OCI-LY1 (cell line): ENCODE measurements at regions not wholly inside any gene's neighbourhood (a gene's known extent, or its start where the extent isn't known, plus 50 kb on each side); places are given as distances from the start of the nearest gene placed in this dataset.

Source experiments
- H2AFZ ChIP-seq: fragments of 200-600 bp; sonication (generic), shearing (Covaris generic); 2 replicates; pipeline ENCODE4 v1.6.0; 2014; ENCODE audit warnings: antibody characterized with exemption, mild to moderate bottlenecking, low read length
- H3F3A ChIP-seq: fragments of 200-600 bp; sonication (generic), shearing (Covaris generic); 2 replicates; pipeline ENCODE4 v1.6.0; 2014; ENCODE audit warnings: mild to moderate bottlenecking, antibody characterized with exemption, low read length, moderate library complexity; ENCODE audit not compliant: insufficient read depth
- H3K27ac ChIP-seq: fragments of 200-600 bp; sonication (generic); 2 replicates; pipeline ENCODE4 v1.5.1; 2014; ENCODE audit warnings: low read length, mixed run types, mild to moderate bottlenecking, low read depth; ENCODE audit not compliant: poor library complexity, severe bottlenecking
- H3K27me3 ChIP-seq: fragments of 200-600 bp; sonication (generic); 2 replicates; pipeline ENCODE4 v1.6.0; 2014; ENCODE audit warnings: antibody characterized with exemption, mild to moderate bottlenecking, low read length, moderate library complexity; ENCODE audit not compliant: insufficient read depth
- H3K36me3 ChIP-seq: fragments of 200-600 bp; sonication (generic); 2 replicates; pipeline ENCODE4 v1.6.1; 2014; ENCODE audit warnings: mild to moderate bottlenecking, antibody characterized with exemption, low read length, moderate library complexity, mixed read lengths; ENCODE audit not compliant: insufficient read depth
- H3K4me1 ChIP-seq: fragments of 200-600 bp; sonication (generic); 2 replicates; pipeline ENCODE4 v1.5.1; 2014; ENCODE audit warnings: mild to moderate bottlenecking, low read length, moderate library complexity; ENCODE audit not compliant: insufficient read depth, severe bottlenecking
- H3K4me2 ChIP-seq: fragments of 200-600 bp; sonication (generic), shearing (Covaris generic); 2 replicates; pipeline ENCODE4 v1.6.1; 2014; ENCODE audit warnings: low read length
- H3K4me3 ChIP-seq: fragments of 200-600 bp; sonication (generic); 2 replicates; pipeline ENCODE4 v1.5.1; 2014; ENCODE audit warnings: low read length, low read depth, mild to moderate bottlenecking, mixed read lengths; ENCODE audit not compliant: poor library complexity, severe bottlenecking
- H3K79me2 ChIP-seq: fragments of 200-600 bp; shearing (Covaris generic); 2 replicates; pipeline ENCODE4 v1.6.1; 2016; ENCODE audit warnings: mixed run types, low read length, mixed read lengths; ENCODE audit not compliant: insufficient read depth
- H3K9ac ChIP-seq: fragments of 200-600 bp; sonication (generic), shearing (Covaris generic); 2 replicates; pipeline ENCODE4 v1.6.1; 2014; ENCODE audit warnings: mild to moderate bottlenecking, low read length, mixed read lengths
- H3K9me2 ChIP-seq: fragments of 200-600 bp; sonication (generic), shearing (Covaris generic); 2 replicates; pipeline ENCODE4 v1.6.1; 2014; ENCODE audit warnings: low read depth, mild to moderate bottlenecking, low read length, mixed read lengths
- H3K9me3 ChIP-seq: fragments of 200-600 bp; shearing (Covaris generic); 2 replicates; pipeline ENCODE4 v1.6.1; 2014; ENCODE audit warnings: low read length, mixed read lengths
- H4K20me1 ChIP-seq: fragments of 200-600 bp; sonication (generic), shearing (Covaris generic); 2 replicates; pipeline ENCODE4 v1.6.0; 2016; ENCODE audit warnings: mild to moderate bottlenecking, low read length; ENCODE audit not compliant: insufficient read depth
- CTCF ChIP-seq: fragments of 200-600 bp; sonication (generic), shearing (Covaris generic); IDR thresholded peaks from 2 replicates; pipeline ENCODE4 v1.5.1; 2017; ENCODE audit warnings: mild to moderate bottlenecking, antibody characterized with exemption, low read length, moderate library complexity, mixed read lengths
- EZH2 ChIP-seq: fragments of 200-600 bp; sonication (generic), shearing (Covaris generic); IDR thresholded peaks from 2 replicates; pipeline ENCODE4 v1.8.0; 2017; ENCODE audit warnings: borderline replicate concordance, mixed run types, mild to moderate bottlenecking, antibody characterized with exemption, low read length, moderate library complexity, mixed read lengths

GRCh38 chr11:27287205-27287604, 75.8 kb downstream of the CCDC34 start:
- H3K79me2 ChIP-seq = no peaks in the 10 kb centered on the region
- H3K9ac ChIP-seq = no peak overlapping the region
- no peak overlapping the region for H2AFZ ChIP-seq
- H3K27ac ChIP-seq = no peak overlapping the region
- no peaks in the 10 kb centered on the region for H3K9me2 ChIP-seq
- H3K36me3 ChIP-seq = no peaks in the 10 kb centered on the region; the same call in 1 of the 2 replicates
- no peak for TF ChIP-seq CTCF
- TF ChIP-seq EZH2 = no peak
- no peak overlapping the region for H3K4me3 ChIP-seq
- peaks cover 13% of the 10 kb centered on the region for H3K9me3 ChIP-seq
- no peak overlapping the region for H3K4me2 ChIP-seq
- no peaks in the 10 kb centered on the region for H4K20me1 ChIP-seq
- H3F3A ChIP-seq = no peaks in the 10 kb centered on the region
- no peaks in the 10 kb centered on the region for H3K4me1 ChIP-seq
- no peaks in the 10 kb centered on the region for H3K27me3 ChIP-seq

- TF ChIP-seq CTCF (no peak), EZH2 (no peak)
- H3K27ac ChIP-seq = no peak overlapping the region
- H3K4me1 ChIP-seq = no peaks in the 10 kb centered on the region
- H3K9me3 ChIP-seq = no peaks in the 10 kb centered on the region
- H3K79me2 ChIP-seq = no peaks in the 10 kb centered on the region
- H3F3A ChIP-seq = no peaks in the 10 kb centered on the region
- no peak overlapping the region for H3K4me2 ChIP-seq
- H3K36me3 ChIP-seq = no peaks in the 10 kb centered on the region
- no peaks in the 10 kb centered on the region for H4K20me1 ChIP-seq
- no peak overlapping the region for H2AFZ ChIP-seq
- no peak overlapping the region for H3K4me3 ChIP-seq
- no peak overlapping the region for H3K9ac ChIP-seq
- H3K9me2 ChIP-seq = no peaks in the 10 kb centered on the region
- no peaks in the 10 kb centered on the region for H3K27me3 ChIP-seq
Measured at GRCh38 chr11:27285761-27286160, 77.3 kb downstream of the CCDC34 start.

- Histone ChIP-seq H3K4me2 (no peak overlapping the region), H3K9me2 (no peaks in the 10 kb centered on the region)
- no peak for TF ChIP-seq CTCF
- TF ChIP-seq EZH2 = no peak
Measured at GRCh38 chr11:27282806-27283205, 80.2 kb downstream of the CCDC34 start.

More at GRCh38 chr11:27282806-27283205, 80.2 kb downstream of the CCDC34 start:
- H3K9ac ChIP-seq = no peak overlapping the region
- H3K4me1 ChIP-seq = no peaks in the 10 kb centered on the region
- H3F3A ChIP-seq = no peaks in the 10 kb centered on the region
- H3K4me3 ChIP-seq = no peak overlapping the region
- H3K36me3 ChIP-seq = no peaks in the 10 kb centered on the region
- H3K27me3 ChIP-seq = no peaks in the 10 kb centered on the region
- H3K9me3 ChIP-seq = no peaks in the 10 kb centered on the region
- H2AFZ ChIP-seq = no peak overlapping the region
- no peak overlapping the region for H3K27ac ChIP-seq
- no peaks in the 10 kb centered on the region for H3K79me2 ChIP-seq
- no peaks in the 10 kb centered on the region for H4K20me1 ChIP-seq
